HK-2 (cell line): ENCODE measurements at regions not wholly inside any gene's neighbourhood (a gene's known extent, or its start where the extent isn't known, plus 50 kb on each side); places are given as distances from the start of the nearest gene placed in this dataset.

Source experiments
- DNase-seq: peaks from one replicate; pipeline ENCODE4 v3.0.0-alpha.2; 2018; ENCODE audit not compliant: unreplicated experiment

- DNase-seq, result no peak
Measured at GRCh38 chr11:90775567-90776165, 552.8 kb upstream of the CHORDC1 start.

GRCh38 chr11:90774727-90775566, 552.1 kb upstream of the CHORDC1 start:
- DNase-seq, result no peak

DNA sequence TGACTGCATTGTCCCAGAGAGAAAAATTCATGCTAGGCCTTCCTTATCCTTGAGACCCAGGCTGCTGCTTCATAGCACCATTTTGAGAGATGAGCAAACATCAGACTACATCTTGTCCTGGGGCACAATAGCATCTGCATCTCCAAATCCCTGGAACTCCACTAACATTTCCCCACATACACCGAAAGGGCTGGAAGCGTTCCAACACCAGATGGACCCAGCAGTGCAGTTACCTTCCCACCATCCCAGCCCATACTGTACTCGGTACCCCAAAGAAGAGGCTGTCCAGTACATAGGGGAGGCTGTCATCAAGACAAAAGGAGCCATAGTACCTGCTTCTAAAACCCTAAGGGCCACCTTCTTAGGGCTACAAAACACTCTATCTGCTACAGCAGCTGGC, 547.2 kb upstream of the CHORDC1 start:
- no peak for DNase-seq

- DNase-seq, result no peak
Measured at GRCh38 chr11:90766121-90766520, 543.3 kb upstream of the CHORDC1 start.

DNA sequence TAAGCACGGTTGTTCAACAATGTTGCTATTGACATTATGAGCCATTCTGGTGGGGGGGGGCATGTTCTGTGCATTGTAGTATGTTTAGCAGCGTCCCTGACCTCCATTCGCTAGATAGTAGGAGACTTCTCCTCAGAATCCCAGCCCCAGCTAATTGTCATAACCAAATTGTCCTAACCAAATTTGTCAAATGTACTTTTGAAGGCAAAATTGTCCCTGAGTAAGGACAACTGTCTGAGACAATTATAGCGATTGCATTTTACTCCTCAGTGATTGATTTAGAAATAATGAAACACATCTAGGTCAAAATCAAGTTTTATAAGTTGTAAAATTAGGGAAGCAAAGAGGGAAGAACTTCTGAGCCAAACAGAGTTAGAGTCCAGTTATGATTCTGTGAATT, 541.8 kb upstream of the CHORDC1 start:
- no peak for DNase-seq

- DNase-seq, result no peak
Measured at GRCh38 chr11:90757849-90758494, 535.1 kb upstream of the CHORDC1 start.

GRCh38 chr11:90756617-90757016, 533.8 kb upstream of the CHORDC1 start:
- no peak for DNase-seq

DNA sequence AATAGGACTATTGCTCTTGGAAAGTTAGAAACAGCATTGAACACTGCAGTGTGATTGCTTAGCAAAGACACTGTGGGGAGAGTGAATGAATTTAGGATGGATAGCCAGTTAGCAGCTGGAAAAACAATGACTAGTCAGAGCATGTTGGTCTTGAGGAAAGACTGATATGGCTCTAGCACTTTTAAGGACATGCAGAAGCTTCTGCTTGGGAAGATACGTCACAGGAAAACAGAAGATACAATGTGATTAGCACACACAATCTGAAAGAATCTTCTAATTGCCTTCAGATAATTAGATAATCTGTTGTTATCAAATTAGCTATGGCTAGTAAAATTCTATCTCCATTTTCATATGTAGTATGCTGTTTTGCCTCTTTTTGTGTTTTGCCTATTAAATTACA, 530.7 kb upstream of the CHORDC1 start:
- no peak for DNase-seq

DNA sequence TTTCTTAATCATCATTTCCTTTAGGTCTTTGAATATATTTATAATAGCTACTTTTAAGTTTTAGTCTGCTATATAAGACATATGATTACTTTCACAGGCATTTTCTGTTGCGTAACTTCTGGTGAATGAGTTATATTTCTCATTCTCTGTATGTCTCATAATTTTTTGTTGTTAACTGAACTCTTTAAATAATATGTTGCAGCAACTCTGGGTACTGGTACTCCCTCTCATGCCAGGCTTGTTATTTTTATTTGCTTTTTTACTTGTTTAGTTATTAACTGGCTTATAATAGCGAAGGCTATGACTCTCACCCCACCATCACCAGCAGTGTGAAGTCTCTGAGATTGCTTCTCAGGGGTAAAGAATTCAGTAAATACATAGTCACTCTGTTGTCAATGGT, 524.2 kb upstream of the CHORDC1 start:
- no peak for DNase-seq

DNA sequence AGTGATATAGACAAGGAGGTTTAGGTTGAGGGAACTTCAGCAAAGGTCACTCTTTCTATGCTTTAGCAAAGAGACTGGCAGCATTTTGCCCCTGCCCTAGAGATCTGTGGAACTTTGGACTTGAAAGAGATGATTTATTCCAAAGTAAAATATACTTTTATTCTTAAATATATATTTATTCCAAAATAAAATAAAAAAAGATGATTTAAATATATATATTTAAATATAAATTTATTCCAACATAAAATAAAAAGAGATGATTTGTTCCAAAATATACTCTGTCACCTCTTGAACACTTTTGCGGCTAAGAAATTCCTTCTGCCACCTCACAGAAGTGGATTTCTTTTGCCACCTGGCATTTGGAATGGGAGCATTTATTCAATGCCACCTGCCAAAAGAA, 521.3 kb upstream of the CHORDC1 start:
- no peak for DNase-seq

DNA sequence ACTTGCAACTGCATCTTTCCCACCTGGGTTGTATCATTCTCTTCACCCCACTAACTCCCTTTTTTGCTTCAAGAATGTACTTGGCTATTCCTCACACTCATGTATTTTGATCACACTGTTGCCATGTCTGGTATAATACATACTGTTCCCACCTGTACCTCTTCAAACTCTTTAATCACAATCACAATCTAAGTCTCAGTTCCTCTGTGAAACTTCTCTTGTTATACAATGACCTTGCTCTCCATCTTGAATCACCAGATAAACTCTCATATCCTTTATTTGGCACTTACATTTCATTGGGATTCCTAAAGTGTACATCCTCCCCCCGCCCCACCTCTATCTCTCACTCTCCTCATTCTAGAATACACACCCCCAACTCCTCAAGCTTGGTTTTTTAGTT, 516.0 kb upstream of the CHORDC1 start:
- no peak for DNase-seq

- DNase-seq, result no peak
Measured at GRCh38 chr11:90737444-90738050, 514.7 kb upstream of the CHORDC1 start.

DNA sequence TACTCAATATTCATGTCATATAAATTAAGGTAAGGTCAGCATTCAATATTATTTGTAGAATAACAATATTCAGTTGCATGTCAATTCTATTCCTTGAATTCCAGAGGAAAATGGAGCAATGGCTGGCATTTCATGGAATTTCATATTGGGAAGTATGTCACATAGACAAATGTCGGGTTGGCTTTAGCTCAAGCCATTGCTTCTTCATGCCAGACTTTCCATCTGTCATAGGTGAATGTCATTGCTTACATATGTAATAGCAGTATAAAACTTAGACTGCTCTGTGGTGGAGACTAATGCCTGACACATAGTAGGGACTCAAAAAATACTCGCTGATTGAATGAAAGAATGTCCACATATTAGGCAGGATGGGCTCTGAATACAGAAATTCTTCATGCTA, 509.6 kb upstream of the CHORDC1 start:
- no peak for DNase-seq

- DNase-seq, result no peak
Measured at GRCh38 chr11:90723475-90723874, 500.6 kb upstream of the CHORDC1 start.

DNA sequence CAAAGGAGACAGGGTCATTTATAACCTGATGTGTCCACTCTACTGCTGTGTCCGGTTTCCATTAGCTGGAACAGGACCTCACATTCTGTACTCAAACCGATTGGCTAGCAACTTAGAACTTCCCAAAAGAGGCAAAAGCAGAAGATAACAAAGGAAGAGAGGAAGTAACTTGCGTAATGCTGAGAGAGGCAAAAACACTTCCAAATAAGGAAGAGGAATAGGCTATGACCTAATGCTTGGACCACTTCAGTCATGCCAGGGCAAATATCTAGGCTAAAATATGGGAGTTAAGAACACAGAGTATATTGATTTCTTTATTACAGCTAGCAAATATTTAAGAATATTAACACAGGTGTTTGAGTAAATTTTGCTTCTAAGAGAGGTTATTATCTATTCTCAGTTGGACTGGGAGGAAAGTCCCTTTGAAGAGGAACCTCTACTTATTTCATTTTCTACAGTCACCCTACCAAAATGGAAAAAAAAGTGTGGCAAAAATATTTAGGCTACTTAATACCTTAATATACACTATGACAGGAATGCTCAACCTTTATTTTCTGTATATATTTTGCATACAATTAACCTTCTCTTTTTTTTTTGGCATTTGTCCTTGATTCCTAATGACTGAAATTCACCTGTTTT, 499.8 kb upstream of the CHORDC1 start:
- no peak for DNase-seq

DNA sequence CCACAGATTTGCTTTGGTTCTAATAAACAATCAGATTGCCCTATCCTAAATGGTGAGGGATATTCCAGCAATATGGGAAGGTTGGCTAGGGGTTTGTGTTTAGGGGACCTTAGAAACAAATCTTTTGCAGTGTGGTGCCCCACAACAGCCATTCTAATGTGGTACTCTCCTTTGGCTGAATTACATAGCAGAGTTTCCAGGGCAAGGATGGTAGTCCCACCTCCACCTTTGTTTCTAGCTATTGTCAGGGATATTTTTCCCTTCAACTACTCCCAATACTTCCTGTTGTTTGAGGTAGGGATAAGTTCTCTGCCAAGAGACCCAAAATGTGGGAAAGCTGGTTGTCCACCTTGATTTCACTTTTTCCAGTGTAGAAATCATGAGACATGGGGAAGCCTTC, 494.7 kb upstream of the CHORDC1 start:
- DNase-seq, result no peak

DNA sequence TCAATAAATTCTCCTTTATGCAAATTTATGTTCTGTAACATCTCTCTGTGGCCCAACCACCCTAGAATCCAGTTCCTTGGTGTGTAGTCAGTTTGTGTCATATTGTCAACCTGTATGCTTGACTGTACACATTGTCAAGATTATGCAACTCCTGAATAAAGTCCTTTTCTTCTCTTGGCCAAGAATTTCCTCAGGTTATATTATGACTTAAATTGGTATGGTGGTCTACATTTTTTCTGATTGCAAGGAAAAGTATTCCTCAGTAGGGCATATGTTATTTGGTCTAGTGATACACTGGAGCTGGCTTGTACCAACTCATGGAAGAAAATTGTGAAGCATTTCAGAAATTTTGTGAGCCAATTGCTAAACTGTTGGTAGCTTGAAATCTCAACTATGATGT, 482.8 kb upstream of the CHORDC1 start:
- no peak for DNase-seq

DNA sequence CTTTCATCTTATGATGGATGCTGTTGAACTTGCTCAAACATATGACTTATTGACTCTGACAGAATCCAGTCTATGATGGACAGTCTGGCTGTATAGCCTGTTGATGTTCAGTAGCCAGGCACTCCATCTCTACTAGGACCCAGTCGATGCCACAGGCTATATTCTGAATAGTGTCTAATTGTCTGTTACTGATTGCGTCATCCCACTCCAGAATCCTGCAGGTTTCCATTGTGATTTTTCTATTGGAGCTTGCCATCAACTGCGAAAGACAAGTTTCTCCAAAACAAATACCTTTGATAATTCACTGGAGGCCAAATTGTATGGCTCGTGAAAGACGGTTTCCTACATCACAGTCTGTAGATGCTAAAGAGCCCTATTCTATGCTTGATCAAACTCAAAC, 481.7 kb upstream of the CHORDC1 start:
- DNase-seq, result no peak

GRCh38 chr11:90701716-90702115, 478.9 kb upstream of the CHORDC1 start:
- no peak for DNase-seq

- no peak for DNase-seq
Measured at GRCh38 chr11:90700789-90701439, 478.1 kb upstream of the CHORDC1 start.

GRCh38 chr11:90699791-90700400, 477.0 kb upstream of the CHORDC1 start:
- no peak for DNase-seq
